ENCODE measurements at regions not wholly inside any gene's neighbourhood (a gene's known extent, or its start where the extent isn't known, plus 50 kb on each side); places are given as distances from the start of the nearest gene placed in this dataset.
"Not testable (repeated sequence)": the region's sequence is repeated elsewhere in the genome, so short reads cannot be mapped to it uniquely, and the experiment has no call there.

DNA sequence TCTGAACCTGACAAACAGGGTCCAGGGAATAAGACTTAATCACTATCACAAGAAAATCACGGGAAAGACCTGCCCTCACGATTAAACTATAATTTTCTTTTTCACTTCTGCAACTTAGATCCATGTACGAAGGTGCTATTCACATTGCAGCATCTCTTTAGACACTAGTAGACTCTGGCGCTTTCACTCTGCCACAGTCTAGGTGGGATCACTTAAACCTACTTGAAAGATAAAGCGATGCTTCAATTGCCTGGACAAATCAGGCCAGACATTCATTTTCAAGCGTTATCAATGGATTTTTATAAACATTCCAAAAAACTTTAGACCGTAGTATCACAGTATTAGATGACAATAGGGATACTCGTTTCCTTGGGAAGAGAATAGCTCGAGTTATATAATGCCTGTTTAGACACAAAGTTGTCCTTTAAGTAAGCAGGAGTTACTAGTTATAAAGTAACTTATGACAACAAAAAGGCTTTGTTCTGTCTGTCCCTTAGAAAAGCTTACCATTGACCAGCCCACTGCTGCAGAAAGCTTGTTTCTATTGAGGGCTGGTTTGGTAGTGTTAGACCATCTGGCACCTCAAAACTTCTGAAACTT is 367.3 kb downstream of the UTRN start:
- DNase-seq (ENCODE audit: low read depth, low spot score), result no peak

DNA sequence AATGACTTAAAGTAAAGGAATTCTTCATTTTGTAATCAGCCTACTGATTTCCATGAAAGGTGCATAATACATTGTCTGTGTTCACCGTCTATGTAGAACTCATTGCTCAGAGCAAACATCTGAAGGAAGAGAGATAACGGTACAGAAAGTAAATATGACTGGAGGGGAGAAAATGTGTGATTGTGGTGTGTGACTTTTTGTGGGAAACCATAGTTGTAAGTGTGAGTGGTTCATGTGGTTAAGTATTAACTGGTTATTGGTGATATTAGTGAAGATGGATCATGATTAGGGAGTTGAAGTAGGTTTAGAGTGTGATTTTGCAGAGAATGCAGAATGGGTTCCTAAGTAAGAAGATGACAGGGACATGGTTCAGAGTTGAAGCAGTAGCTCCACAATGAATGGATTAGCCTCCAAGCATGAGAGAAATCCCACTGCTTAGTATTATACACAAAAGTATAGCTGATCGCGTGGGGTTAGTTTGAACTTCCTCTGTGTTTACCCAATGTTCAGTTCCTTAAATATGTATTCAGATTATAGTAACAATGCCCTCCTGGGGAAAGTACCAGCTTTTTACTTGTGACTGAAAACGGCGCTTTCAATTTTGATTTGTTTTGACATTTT is 368.9 kb downstream of the UTRN start:
- DNase-seq (ENCODE audit: low read depth, low spot score), result no peak

DNA sequence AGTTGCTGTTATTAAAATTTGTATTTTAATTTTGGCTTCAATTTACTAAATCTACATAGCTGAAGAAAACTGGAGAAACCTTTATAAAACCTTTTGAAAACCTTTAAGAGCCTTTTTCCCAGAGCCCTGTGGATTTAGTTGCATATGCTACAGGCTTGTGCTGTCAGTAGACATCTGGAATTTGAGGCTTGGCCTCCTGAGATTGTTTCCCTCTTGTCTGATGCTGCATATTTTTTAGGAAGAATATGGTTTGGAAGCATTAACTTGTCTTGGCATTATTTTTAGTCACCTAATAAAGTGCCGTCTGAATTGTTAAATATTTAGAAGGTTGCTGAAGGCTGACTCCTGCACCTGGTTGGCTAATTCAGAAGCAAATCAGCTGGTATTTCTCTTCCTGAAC is 369.4 kb downstream of the UTRN start:
- no peak for DNase-seq (ENCODE audit: low read depth, low spot score)

DNA sequence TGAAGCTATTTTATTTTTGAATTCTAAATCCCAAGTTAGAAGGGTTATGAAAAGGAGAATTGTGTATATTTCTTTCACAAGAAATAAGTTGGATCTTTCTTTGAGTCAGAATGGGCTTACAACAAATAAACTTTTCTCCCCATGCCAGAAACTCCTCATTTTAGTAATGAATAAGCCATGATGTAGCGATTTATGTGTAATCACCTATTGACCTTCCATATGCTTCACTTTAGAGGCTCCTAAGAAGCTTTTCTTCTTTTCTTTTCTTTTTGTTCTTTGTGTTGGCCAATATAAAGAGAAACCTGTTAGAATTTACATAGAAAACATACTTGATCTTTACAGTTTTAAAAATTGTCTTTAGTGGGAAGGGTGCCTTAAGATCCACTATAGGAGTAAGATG is 370.2 kb downstream of the UTRN start:
- no peak for DNase-seq (ENCODE audit: low read depth, low spot score)

DNA sequence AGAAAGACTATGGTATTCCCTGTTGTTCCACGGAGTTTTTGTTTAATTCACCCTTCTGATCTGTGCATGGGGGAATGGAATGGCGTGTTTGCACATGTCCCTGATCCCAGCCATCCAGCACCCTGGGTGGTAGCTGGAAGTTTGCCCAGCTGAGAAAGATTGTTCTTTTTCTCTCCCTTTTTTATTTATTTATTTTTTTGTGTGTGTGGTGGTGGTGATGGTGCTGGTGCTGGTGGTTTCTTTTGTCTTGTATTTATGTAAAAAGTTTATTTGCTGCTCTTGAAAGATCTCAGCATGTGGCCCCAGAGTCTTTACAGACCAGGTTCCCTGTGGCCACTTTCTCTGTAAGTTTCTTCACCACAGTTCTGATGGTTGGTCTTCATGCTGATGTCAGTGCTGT is 372.6 kb downstream of the UTRN start:
- no peak for DNase-seq (ENCODE audit: low read depth, low spot score)

DNA sequence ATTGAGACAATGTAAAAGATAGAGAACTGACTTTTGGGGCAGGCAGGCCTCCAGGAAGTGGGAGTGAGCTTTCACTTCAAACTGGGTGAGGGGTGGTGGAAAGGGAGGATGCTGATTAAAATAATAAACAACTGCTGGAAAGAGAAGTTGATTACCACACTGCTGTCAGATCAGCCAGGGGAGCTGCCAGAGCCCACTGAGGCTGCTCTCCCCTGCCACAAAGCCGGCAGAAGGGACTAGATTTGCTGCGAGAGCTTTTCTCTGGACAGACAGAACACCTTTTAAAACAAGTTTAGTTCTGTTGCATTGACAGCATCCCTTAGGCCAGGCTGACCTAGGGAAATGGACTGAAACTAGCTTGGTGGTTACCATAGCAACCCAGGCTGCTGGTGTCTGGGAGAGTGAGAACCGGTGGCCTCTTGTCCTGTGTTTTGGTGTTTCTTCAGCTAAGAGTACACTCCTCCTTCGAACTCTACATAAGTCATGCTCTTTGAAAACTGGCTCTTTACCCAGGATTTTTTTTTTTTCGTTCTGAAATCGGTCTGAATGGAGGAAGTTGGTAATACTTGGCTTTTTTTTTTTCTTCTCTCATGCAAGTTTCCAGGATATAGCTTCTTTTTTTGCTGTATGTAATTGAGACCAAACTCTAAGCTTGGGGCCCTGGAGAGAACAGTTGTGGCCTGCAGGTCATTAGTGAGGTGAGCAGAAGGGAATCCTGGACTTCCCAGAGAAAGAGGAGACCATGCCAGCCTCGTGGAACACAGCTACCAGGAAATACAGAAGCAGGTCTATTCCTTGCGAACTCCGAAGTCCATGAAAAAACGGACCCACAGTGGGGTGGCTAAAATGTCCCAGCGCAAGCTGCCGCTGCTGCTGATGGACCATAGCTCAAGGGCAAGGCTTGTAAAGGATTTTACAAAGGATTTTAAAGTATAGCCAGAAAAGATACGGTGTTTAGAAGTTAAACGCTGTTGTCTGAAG is 374.4 kb downstream of the UTRN start:
- DNase-seq (ENCODE audit: low read depth, low spot score), result no peak

DNA sequence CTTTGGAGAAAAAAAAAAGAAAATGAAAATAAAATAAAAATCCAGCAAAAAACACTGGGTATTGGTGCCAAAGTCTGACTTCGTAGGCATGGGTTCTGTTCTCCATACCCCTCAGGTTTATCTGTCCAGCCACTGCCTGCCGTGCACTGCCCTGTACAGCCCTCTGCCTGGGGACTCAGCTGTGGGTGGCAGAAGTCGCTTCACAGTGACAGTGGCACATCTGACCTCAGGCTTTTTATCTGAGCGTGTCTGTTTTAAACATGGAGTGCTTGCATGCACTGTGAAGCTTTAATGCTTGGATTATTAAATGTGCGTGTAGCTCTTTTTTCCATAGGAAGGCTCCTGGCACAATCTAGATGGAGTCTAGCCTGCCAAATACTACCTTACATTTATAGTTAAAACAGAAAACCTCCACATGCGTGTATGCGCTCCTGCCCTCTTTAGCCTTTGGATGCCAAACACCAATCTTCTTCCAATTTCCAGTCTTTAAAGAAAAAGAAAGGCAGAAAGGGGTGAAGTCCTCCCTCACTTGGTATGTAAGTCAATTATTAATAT is 375.5 kb downstream of the UTRN start:
- no peak for DNase-seq (ENCODE audit: low read depth, low spot score)

DNA sequence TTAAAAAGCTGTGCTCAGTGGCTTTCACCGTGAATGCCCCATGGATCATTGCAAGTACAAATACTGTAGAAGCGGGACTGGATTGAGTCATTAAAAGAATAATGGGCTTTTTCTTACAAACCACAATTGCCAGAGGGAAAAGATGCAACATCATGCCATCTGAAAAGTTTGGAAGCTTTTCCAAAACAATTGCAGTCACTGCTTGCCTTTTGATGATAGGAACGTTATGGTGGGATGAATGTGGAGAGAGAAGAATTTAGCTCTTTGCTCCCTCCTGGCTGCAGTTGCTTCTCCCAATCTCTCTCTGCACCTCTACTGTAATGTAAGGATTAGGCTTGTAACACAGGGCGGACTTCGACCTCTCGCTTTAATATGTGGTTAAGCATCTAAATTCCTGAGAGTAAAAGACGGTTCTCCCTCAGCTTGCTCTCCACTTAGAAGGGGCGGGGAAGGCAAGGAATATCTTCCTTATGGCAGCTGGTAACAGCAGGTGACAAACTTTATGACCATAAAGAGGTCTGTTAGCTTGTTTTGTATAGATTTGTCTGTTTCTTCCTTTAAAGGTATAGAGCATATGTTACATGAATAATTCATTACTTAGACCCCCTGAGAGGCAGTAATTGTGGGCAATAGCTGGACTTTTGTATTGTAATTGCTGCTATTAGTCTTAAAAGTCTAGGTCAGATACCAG is 376.1 kb downstream of the UTRN start:
- DNase-seq (ENCODE audit: low read depth, low spot score), result no peak

DNA sequence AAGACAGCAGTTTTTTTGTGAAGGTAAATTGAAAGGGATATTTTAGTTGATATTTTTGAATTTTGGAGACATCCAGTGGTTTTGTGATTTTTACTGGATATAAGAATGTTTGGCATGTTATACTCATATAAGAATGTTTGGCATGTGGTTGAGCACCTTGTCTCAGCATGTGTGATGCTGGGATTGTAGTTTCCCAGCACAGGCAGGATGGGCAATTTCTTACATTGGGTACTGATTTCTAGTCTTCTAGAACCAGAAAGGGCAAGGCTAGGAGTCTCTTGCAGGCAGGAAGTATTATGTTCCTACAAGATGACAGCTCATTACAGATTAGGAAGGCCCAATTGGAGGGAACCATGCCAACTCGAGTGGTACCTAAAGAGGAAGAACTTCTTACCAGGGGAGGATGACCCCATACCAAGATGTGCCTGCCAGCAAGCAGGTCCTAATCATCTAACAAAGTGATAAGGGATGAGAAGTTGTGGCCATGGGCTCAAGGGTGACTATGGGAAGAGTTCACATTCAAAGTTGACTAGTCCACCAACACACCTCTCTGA is 377.8 kb downstream of the UTRN start:
- DNase-seq (ENCODE audit: low read depth, low spot score), result no peak

DNA sequence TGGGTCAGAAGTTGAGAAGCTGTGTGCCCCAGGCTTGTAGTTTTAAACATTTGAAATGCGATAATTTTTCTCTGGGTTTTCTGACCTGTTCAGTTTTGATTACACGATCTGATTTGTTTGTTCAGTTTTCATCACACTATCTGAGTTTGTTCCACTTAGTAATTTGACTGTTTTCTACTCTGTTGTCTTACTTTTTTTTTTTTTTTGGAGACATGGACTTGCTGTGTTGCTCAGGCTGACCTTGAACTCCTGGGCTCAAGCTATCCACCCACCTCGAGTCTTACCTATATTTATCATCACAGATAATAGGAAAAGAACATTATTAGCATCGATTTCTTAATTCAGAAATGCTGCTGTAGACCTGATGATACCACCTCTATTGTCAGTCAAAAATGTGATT is 379.1 kb downstream of the UTRN start:
- no peak for DNase-seq (ENCODE audit: low read depth, low spot score)

DNA sequence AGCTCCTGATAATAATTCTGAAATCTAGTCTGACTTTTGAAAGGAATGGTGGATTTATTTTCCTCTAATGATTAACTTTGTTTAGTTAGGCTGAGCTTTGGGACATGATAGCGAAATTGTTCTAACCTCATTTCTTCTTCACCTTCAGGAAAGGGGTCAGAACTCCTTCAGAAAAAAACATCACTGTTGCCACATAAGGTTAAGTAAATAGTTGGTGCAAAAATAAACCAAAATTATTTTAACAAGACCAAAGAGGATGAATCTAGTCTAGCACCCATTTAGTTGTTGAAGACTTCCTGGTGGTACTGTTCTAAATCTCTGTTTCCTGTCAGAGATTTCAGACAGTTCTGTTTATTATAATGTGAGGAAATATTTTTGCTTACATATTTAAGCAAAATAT is 379.8 kb downstream of the UTRN start:
- DNase-seq (ENCODE audit: low read depth, low spot score), result no peak

DNA sequence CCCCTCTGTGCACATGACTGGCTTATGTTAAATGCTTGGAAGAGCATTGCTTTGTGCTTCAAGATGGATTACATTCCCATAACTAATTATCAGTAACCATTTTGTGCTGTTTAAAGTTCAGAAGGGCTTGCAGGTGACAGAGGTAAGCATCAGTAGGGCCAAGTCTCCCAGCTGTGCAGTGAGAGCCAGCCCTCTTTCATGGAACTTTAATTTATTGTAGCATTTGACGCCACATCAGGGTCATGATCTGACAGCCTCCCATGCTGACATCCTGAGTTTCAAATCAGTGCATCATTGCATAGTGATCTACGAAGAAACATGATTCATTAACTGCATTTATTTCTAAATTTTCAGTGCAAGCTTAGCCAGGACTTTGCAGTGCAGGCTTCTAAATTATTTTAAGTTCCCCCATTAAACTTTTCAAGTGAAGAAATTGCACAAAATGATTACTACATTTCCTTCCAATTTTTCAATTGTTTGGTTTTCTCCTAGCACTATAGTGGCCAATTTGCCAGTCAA is 380.9 kb downstream of the UTRN start:
- no peak for DNase-seq (ENCODE audit: low read depth, low spot score)

DNA sequence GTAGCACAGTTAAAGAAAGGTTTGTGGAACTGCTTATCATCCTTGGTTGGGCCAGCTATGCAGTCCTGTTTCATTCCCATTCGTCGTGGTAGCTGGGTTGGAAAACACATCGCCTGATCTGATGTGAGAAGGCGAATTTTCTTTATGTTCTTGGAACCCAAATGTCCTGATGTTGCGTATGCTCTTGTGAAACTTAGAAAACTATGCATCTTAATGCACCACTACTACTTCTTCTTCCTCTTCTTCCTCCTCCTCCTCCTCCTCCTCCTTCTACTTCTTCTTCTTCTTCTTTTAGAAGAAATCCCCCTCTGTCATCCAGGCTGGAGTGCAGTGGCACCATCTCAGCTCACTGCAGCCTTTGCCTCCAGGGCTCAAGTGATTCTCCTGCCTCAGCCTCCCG is 381.6 kb downstream of the UTRN start:
- DNase-seq (ENCODE audit: low read depth, low spot score), result no peak

DNA sequence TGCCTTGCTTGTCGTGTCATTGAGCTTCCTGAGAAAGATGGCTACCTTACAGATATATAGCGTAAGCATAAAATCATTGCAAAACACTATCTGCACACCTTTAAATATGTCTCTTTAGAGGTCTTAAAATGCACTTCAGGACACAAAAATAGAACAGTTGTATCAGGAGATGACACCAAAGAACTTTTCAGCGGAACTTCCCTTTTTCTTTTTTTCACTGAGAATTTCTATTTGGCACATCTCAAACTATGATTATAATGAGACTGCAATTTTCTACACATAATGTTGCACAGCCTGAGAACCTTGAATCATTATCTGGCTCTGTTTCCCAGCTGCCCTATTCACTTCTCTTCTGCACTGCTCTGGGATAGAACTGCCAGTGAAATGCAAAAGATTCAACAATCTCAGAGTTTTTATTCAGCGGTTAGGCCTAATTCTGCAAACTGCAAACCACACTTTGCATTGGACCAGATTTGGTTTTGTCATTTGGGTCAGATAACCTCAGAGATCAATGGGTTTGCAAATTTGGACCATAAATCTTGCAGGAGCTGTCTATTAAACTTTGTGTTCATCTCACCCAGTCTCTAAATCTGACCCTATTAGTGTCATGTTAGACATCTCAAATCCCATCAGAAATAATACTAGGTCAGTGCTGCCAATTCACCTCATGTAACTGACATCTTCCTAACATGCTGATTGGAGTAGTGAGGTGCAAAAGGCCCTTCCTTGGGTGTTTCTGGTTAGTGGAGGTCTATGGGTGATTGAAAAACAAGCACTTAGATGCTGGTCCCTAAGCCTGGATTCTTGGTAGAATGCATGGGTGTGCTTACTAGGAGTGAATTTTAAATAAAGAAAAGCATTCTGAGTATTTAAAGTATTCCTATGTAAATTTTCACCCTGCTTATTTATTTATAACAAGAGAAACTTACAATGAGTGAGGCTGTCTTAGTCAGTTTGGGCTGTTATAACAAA is 382.7 kb downstream of the UTRN start:
- no peak for DNase-seq (ENCODE audit: low read depth, low spot score)

DNA sequence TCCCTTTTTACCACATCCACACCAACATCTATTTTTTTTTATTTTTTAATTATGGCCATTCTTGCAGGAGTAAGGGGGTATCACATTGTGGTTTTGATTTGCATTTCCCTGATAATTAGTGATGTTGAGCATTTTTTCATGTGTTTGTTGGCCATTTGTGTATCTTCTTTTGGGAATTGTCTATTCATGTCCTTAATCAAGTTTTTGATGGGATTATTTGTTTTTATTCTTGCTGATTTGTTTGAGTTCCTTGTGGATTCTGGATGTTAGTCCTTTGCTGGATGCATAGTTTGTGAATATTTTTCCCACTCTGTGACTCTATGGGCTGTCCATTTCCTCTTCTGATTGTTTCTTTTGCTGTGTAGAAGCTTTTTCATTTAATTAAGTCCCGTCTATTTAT is 385.1 kb downstream of the UTRN start:
- DNase-seq (ENCODE audit: low read depth, low spot score), result not testable (repeated sequence)

DNA sequence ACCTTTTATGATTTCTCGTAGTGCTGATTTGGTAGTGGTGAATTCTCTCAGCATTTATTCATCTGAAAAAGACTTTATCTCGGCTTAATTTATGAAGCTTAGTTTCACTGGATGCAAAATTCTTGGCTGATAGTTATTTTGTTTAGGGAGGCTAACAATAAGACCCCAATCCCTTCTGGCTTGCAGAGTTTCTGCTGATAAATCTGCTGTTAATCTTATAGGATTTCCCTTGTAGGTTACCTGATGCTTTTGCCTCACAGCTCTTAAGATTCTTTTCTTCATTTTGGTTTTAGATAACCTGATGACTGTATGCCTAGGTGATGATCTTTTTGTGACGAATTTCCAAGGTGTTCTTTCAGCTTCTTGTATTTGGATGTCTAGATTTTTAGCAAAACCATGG is 388.7 kb downstream of the UTRN start:
- DNase-seq (ENCODE audit: low read depth, low spot score), result no peak

DNA sequence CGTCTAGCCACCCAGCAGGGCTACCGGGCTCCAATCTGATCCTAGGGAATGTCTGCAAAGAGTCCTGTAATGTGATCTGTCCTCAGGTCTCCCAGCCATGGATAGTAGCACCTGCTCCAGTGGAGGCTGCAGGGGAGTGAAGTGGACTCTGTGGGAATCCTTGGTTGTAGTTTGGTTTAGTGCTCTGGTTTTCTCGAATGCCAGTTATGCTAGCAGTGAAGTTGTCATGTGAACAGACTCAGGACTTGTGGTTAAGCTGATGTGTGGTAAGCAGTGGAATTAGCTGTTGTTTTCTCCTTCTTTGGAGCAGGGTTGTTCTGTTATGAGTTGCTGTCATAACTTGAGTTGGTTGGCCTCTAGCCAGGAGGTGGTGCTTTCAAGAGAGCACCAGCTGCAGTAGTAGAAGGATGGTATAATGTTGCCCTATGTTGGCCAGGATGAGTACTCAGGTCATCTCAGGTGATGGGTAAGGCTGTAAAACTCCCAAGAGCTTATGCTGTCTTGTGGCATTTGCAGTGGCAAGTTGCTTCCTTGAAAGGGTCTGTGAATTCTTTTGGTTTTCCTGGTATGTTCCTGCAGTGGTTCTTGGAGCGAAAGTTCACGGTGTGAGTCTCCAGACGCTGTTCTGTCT is 390.2 kb downstream of the UTRN start:
- DNase-seq (ENCODE audit: low read depth, low spot score), result no peak

DNA sequence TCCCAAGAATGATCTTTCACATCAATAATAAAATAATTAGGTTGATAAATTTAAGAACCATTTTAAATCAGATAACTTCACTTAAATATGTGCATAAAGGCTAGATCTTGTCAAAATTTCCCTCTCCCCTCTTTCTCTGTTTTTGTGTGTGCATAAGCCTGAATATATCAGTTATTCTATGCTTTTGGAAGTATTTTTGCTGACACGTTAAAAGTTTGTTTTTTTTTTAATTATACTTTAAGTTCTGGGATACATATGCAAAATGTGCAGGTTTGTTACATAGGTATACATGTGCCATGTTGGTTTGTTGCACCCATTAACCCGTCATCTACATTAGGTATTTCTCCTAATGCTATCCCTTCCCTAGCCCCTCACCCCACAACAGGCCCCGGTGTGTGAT is 391.2 kb downstream of the UTRN start:
- DNase-seq (ENCODE audit: low read depth, low spot score), result not testable (repeated sequence)

DNA sequence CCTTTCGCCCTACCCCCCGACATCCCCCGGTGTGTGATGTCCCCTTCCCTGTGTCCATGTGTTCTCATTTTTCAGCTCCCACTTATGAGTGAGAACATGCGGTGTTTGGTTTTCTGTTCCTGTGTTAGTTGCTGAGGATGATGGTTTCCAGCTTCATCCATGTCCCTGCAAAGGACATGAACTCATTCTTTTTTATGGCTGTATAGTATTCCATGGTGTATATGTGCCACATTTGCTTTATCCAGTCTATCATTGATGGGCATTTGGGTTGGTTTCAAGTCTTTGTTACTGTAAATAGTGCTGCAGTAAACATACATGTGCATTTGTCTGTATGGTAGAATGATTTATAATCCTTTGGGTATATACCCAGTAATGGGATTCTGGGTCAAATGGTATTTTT is 392.1 kb downstream of the UTRN start:
- not testable (repeated sequence) for DNase-seq (ENCODE audit: low read depth, low spot score)

DNA sequence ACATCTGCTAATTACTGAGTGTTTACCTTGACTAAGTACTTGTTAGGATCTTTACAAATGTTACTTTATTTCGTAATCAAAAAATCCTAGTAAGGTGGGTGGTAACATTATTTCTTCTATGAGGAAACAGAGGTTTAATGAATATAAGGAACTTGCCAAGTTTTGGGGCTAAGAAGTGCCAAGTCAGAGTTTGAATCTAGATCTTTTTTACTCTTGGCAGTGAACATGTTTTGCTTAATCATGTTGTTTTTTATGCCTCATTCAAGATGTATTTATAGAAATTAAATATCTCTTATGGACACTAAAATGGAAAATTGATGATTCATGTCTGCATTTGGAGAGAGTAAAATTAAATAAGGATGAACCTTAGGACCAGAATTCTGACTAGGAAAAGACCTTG is 393.7 kb downstream of the UTRN start:
- DNase-seq (ENCODE audit: low read depth, low spot score), result no peak
